ENCODE measurements at regions not wholly inside any gene's neighbourhood (a gene's known extent, or its start where the extent isn't known, plus 50 kb on each side); places are given as distances from the start of the nearest gene placed in this dataset.

DNA sequence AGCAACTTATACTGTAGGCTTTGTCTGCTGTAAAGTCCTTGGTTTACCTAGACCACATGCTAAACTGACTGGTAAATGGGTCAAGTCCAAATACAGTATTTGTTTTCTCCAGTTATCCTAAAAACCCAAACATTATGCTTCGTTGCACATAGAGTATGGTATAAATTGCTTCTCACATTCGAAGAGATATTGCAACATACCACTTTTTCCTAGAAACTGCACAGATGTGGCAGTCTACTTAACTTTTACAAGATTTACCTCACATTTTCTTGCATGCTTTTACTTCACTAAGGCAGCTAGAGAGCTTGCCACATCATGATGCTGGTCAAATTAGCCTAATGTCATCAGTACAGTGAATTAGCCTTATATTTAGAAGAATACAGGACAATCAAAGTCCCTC lies 66.0 kb upstream of the SCN7A start:
- no peak for DNase-seq (ENCODE audit: low read depth)

- no peak for DNase-seq (ENCODE audit: low read depth)
Measured at GRCh38 chr2:166550923-166551322, 56.9 kb upstream of the SCN7A start.

DNA sequence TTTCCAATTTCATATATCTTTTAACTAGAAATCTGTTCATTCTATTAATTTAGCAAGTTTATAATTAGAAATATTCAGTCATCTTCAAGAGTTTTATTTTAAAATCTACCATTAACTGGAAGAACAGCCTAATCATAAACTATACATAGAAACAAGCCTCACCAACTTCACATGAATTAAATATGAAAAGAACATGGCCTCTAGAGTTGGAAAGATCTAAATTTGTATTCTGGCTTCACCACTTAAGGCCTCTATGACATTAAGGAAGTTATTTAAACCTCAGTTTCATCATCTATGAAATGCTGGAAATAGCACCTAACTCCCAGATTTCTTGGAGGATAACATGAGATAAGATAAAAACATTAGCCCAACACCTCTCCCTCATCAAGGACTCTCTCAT lies 51.4 kb upstream of the SCN7A start:
- no peak for DNase-seq (ENCODE audit: low read depth)
